ENCODE measurements at regions not wholly inside any gene's neighbourhood (a gene's known extent, or its start where the extent isn't known, plus 50 kb on each side); places are given as distances from the start of the nearest gene placed in this dataset.
A peak's percentile ranks its signal among the peaks of the same experiment; 100 is the strongest.

DNA sequence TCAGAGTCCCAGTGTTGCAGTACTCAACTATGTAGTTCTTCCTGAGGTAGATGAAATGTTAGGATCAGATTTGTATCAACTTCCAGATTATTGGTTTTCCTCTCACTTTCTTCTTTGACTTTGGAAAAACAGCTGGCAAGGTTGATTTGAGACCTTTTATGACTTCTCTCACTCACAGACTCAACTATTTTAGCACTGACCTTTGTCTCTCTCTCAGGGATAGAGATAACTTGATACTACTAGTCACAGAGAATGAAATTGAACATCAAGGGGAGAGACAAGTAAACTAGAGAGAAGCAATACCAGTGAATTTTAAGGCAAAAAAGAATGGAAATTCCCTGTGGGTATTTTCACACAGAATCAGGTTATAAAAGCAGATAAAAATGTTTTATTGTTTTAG, 159.7 kb upstream of the B3GALT2 start:
- ChIA-PET POLR2A (no interaction called here), CTCF (interaction anchor here (1.1 to 1.3 kb wide), 3 partner anchors 9 to 41 kb away, joined by 3 to 4 read pairs (median 3); no protein-coding TSS in a partner anchor)
- TF ChIP-seq, protein P1, sequence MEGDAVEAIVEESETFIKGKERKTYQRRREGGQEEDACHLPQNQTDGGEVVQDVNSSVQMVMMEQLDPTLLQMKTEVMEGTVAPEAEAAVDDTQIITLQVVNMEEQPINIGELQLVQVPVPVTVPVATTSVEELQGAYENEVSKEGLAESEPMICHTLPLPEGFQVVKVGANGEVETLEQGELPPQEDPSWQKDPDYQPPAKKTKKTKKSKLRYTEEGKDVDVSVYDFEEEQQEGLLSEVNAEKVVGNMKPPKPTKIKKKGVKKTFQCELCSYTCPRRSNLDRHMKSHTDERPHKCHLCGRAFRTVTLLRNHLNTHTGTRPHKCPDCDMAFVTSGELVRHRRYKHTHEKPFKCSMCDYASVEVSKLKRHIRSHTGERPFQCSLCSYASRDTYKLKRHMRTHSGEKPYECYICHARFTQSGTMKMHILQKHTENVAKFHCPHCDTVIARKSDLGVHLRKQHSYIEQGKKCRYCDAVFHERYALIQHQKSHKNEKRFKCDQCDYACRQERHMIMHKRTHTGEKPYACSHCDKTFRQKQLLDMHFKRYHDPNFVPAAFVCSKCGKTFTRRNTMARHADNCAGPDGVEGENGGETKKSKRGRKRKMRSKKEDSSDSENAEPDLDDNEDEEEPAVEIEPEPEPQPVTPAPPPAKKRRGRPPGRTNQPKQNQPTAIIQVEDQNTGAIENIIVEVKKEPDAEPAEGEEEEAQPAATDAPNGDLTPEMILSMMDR (IDR thresholded peaks at IDR 0.05; ENCODE audit: control extremely low read depth, extremely low read depth, low read depth, missing control alignments), result no peak
- no peak for DNase-seq (ENCODE audit: extremely low spot score)

DNA sequence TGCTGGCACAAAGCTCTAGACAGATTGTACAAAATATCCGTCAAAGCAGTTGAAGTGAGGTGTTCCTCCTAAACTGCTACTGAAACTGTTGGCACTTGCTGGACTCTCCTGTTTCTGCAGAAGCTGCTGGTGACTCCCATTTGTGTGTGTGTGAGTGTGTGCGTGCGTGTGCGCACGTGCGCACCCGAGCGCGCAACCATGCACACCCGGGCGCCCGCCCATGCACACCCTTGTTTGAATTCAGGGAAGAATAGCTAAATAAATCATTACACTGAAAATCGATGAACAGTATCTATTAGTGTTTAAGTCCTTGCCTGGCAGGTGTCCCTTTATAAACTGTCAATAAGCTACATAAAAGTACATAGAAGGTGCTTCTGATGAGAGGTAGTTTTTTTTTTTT, 156.4 kb upstream of the B3GALT2 start:
- DNase-seq (ENCODE audit: extremely low spot score), result no peak
- POLR2A ChIA-PET, result no interaction called here
- CTCF ChIA-PET, result interaction anchor here (1.5 kb wide), 1 partner anchor 9 kb away, joined by 6 read pairs; no protein-coding TSS in a partner anchor
- TF ChIP-seq, protein P1 (IDR thresholded peaks at IDR 0.05; ENCODE audit: control extremely low read depth, extremely low read depth, low read depth, missing control alignments), result no peak

DNA sequence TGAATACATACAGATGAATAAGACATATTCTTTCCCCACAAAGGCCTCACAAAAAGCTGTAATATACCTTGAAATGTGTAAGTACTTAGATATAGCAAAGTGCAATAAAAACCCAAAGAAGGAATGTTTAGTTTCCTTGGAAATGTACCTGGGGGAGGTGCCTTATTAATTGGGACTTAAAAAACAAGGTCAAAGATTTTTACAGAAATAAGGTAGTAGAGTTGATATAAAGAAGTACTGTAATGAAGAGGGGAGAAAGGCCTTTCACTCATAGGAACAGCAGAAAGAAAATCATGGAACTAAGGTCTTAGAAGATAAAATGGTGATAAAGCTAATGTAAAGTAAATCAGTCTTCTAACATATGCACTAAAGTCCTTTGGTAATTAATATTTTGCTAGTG, 153.9 kb upstream of the B3GALT2 start:
- ChIA-PET POLR2A (no interaction called here), CTCF (interaction anchor here (1.1 to 1.2 kb wide), 2 partner anchors 12 to 86 kb away, joined by 3 to 4 read pairs; no protein-coding TSS in a partner anchor)
- TF ChIP-seq, protein P1 (IDR thresholded peaks at IDR 0.05; ENCODE audit: control extremely low read depth, extremely low read depth, low read depth, missing control alignments), result no peak
- DNase-seq (ENCODE audit: extremely low spot score), result no peak

DNA sequence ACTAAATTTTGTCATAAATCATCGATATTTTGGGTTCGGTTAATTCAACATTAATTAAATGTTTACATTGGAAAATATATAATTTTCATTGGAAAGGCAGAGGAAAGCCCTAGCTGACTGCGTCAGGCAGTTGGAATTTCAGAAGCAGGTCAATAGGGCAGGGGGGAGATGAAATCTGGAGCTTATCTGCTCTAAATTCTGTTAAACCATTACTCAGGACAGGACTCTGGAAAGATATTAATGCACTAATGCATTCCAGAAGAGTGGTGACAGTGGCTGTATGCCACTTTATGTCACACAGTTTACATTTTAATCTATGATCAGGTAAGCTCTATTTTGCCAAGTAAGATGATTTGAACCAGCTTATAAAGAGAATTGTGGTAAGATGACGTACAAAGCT, 153.0 kb upstream of the B3GALT2 start:
- CTCF ChIA-PET, result interaction anchor here (0.8 to 2.7 kb wide), 5 partner anchors 11 to 155 kb away, joined by 3 to 11 read pairs (median 3); no protein-coding TSS in a partner anchor
- no peak for DNase-seq (ENCODE audit: extremely low spot score)
- TF ChIP-seq, protein P1 (IDR thresholded peaks at IDR 0.05; ENCODE audit: control extremely low read depth, extremely low read depth, low read depth, missing control alignments), result no peak
- POLR2A ChIA-PET, result no interaction called here

DNA sequence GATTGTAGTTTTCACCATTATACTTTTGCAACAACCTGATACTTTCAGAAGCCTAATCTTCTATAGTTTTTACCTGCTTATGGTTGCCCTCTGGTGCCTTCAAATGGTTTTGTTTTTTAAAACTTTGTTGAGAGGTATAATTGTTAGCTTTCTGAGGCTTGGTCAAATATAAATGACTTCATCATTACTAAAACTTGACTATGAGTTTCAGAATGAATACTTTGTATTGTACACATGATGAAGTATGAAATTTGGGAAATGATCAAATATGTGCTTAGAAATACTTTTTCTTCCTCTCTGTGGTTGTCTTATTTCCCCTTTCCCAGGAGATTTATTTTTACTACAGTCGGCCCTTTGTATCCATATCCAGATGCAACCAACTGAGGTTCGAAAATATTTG, 151.8 kb upstream of the B3GALT2 start:
- ChIA-PET POLR2A (interaction anchor here (0.6 kb wide), 1 partner anchor 46 kb away, joined by 6 read pairs; no protein-coding TSS in a partner anchor), CTCF (interaction anchor here (1.4 to 2.7 kb wide), 3 partner anchors 8 to 154 kb away, joined by 3 to 11 read pairs (median 4); no protein-coding TSS in a partner anchor)
- DNase-seq (ENCODE audit: extremely low spot score), result peak; percentile 28
- TF ChIP-seq, protein P1 (IDR thresholded peaks at IDR 0.05; ENCODE audit: control extremely low read depth, extremely low read depth, low read depth, missing control alignments), result no peak

DNA sequence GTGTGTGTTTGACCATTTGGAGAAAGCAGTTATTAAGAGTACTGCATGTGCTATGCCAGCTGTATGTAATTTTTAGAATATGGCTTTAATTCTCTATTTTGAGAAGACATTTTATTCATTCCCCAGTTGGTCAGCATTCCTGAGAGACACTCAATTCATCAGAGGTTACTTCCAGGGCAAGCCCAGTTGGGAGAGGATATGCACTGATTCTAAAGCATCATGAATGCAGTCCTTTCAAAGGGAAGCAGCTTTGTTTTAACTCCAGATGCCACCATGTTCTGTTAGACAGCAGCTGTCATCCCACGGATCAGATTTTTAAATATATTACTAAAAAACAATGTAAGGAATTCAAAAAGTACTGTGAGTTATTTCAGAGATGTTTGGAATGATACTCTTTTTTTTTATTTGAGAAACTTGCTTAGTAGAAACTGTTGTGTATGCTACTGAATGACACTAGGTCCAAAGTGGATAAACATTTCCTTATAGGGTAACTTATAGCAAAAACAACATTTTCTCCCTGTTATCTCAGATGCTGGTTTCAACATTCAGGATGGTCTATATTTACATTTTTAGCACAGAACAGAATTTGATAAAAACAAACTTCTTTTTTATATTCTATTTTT, 149.5 kb upstream of the B3GALT2 start:
- TF ChIP-seq, protein P1 (IDR thresholded peaks at IDR 0.05; ENCODE audit: control extremely low read depth, extremely low read depth, low read depth, missing control alignments), result no peak
- POLR2A ChIA-PET, result no interaction called here
- DNase-seq (ENCODE audit: extremely low spot score), result no peak
- CTCF ChIA-PET, result interaction anchor here (0.7 to 0.9 kb wide), 2 partner anchors 9 kb away, joined by 3 to 4 read pairs; no protein-coding TSS in a partner anchor

Measured in GM10248 (cell line).